CD14-positive monocyte (primary cell): ENCODE measurements at regions not wholly inside any gene's neighbourhood (a gene's known extent, or its start where the extent isn't known, plus 50 kb on each side); places are given as distances from the start of the nearest gene placed in this dataset.

Experiments
- DNase-seq, 3 donors: peaks; one replicate each; pipeline ENCODE4 v3.0.0-alpha.2; 2011 to 2022
- H2AFZ ChIP-seq: 2 replicates; pipeline ENCODE4 v1.6.0; 2012; ENCODE audit warnings: mild to moderate bottlenecking, low read depth, low read length, inconsistent platforms; ENCODE audit not compliant: insufficient read depth, poor library complexity, severe bottlenecking
- H3K27ac ChIP-seq, 2 donors: 1 replicate in 1 of 2; 2 replicates in 1 of 2; pipeline ENCODE4 v1.5.1; 2012 to 2013; ENCODE audit warnings: low read length in 2 of 2, control low read depth in 1 of 2, inconsistent platforms in 1 of 2, low read depth in 1 of 2, mild to moderate bottlenecking in 1 of 2
- H3K27me3 ChIP-seq, 2 donors: one replicate each; pipeline versions ENCODE4 v1.6.0 to v1.6.1; 2011 to 2013; ENCODE audit warnings: low read length in 2 of 2; ENCODE audit not compliant: control insufficient read depth in 2 of 2, insufficient read depth in 2 of 2
- H3K36me3 ChIP-seq, 2 donors: replicated peaks in 1 of 2; 1 replicate in 1 of 2; 2 replicates in 1 of 2; pipeline versions ENCODE4 v1.5.1 to v1.6.1; 2012 to 2013; ENCODE audit warnings: low read length in 2 of 2, control low read depth in 1 of 2, inconsistent platforms in 1 of 2, mild to moderate bottlenecking in 1 of 2; ENCODE audit not compliant: insufficient read depth in 2 of 2, control insufficient read depth in 1 of 2
- H3K4me1 ChIP-seq, 2 donors: 1 replicate in 1 of 2; 2 replicates in 1 of 2; pipeline versions ENCODE4 v1.5.1 to v1.6.1; 2012 to 2013; ENCODE audit warnings: low read length in 2 of 2, control low read depth in 1 of 2, inconsistent platforms in 1 of 2, mild to moderate bottlenecking in 1 of 2, moderate library complexity in 1 of 2; ENCODE audit not compliant: insufficient read depth in 2 of 2, control insufficient read depth in 1 of 2
- H3K4me2 ChIP-seq: replicated peaks from 2 replicates; pipeline ENCODE3; 2012; ENCODE audit warnings: low read length, moderate library complexity, mild to moderate bottlenecking; ENCODE audit not compliant: poor library complexity, severe bottlenecking; ENCODE audit errors: extremely low read depth
- H3K4me3 ChIP-seq, 3 experiments: fragments of 200-600 bp in 1 of 3; sonication (generic) in 1 of 3; replicated peaks in 1 of 3; 1 replicate in 2 of 3; 2 replicates in 1 of 3; pipeline ENCODE4 v1.5.1; 2011 to 2013; ENCODE audit warnings: low read length in 3 of 3, mild to moderate bottlenecking in 3 of 3, control low read depth in 2 of 3, low read depth in 2 of 3, inconsistent platforms in 1 of 3, moderate library complexity in 1 of 3
- H3K79me2 ChIP-seq: 2 replicates; pipeline ENCODE4 v1.6.0; 2012; ENCODE audit warnings: mild to moderate bottlenecking, control low read depth, inconsistent platforms, low read length, moderate library complexity; ENCODE audit not compliant: insufficient read depth
- H3K9ac ChIP-seq: 2 replicates; pipeline ENCODE4 v1.6.0; 2017; ENCODE audit warnings: low read length, mild to moderate bottlenecking; ENCODE audit not compliant: insufficient read depth, poor library complexity, severe bottlenecking
- H3K9me3 ChIP-seq, 2 donors: replicated peaks in 1 of 2; 1 replicate in 1 of 2; 2 replicates in 1 of 2; pipeline versions ENCODE4 v1.5.1 to v1.6.1; 2012 to 2013; ENCODE audit warnings: low read length in 2 of 2, control low read depth in 1 of 2; ENCODE audit not compliant: control insufficient read depth in 1 of 2, insufficient read depth in 1 of 2
- H4K20me1 ChIP-seq: 2 replicates; pipeline ENCODE4 v1.6.0; 2012; ENCODE audit warnings: mild to moderate bottlenecking, low read length, control low read depth, moderate library complexity; ENCODE audit not compliant: insufficient read depth
- H3K27ac Mint-ChIP-seq, 7 donors: one replicate each; pipeline ENCODE4 v1.8.0; 2020; ENCODE audit warnings: mild to moderate bottlenecking in 7 of 7, mixed read lengths in 7 of 7, moderate library complexity in 6 of 7, inconsistent platforms in 2 of 7
- H3K27me3 Mint-ChIP-seq, 3 donors: one replicate each; pipeline ENCODE4 v1.8.0; 2021 to 2022; ENCODE audit warnings: low read depth in 3 of 3, mild to moderate bottlenecking in 3 of 3, mixed read lengths in 3 of 3, moderate library complexity in 3 of 3, inconsistent platforms in 1 of 3
- H3K36me3 Mint-ChIP-seq, 2 donors: one replicate each; pipeline ENCODE4 v1.8.0; 2020; ENCODE audit warnings: mixed read lengths in 2 of 2, inconsistent platforms in 1 of 2, mild to moderate bottlenecking in 1 of 2
- H3K4me1 Mint-ChIP-seq: one replicate; pipeline ENCODE4 v1.8.0; 2020; ENCODE audit warnings: mild to moderate bottlenecking, mixed read lengths
- H3K4me3 Mint-ChIP-seq, 2 donors: one replicate each; pipeline ENCODE4 v1.8.0; 2020; ENCODE audit warnings: mild to moderate bottlenecking in 2 of 2, mixed read lengths in 2 of 2, moderate library complexity in 1 of 2
- H3K9me3 Mint-ChIP-seq, 7 donors: one replicate each; pipeline ENCODE4 v1.8.0; 2020 to 2022; ENCODE audit warnings: mixed read lengths in 7 of 7, mild to moderate bottlenecking in 6 of 7, moderate library complexity in 6 of 7, inconsistent platforms in 2 of 7
- CTCF ChIP-seq: fragments of 200-600 bp; IDR thresholded peaks from one replicate; pipeline ENCODE4 v1.8.0; 2022; ENCODE audit warnings: antibody characterized with exemption, mild to moderate bottlenecking
- WGBS: methylation state at CpG from one replicate; pipeline ENCODE4 v1.1.5; 2013; ENCODE audit warnings: missing lambda C conversion rate; ENCODE audit not compliant: insufficient coverage; 5-methylcytosine and 5-hydroxymethylcytosine counted together
- intact Hi-C, 2 donors: fragments of 100-400 bp; cut with micrococcal nuclease; formaldehyde crosslinking; loops; one replicate each; pipeline versions ENCODE4 v1.15.0 to v1.15.1; 2023

DNA sequence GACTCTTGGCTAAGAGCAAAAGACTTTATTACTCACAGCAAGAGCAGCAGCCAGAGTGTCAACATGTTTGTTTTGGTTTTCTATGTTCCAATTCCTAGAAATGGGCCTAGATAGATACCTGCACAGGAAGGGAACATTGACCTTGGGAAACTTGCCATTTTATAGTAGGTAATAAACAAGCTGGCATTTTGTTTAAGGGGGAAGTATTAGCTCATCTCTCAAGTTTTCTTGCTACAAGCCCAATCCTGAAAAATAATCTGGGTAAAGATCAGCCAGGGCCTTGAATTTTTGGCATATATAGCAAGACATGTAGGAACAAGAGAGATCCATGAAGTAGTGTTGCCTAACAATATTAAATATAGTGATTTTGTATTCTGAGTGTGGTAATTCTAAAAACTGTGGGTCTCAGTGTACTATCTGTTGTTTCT, 51.4 kb upstream of the RGL1 start:
- H3K27me3 ChIP-seq, result no peaks in the 10 kb centered on the region
- no peak overlapping the region for H3K4me2 ChIP-seq
- no peak overlapping the region for H3K4me3 ChIP-seq
- H3K79me2 ChIP-seq, result no peaks in the 10 kb centered on the region
- peaks cover 11 to 16% of the 10 kb centered on the region in 2 donors for H3K9me3 ChIP-seq
- no peak overlapping the region for H3K9ac ChIP-seq
- Mint-ChIP-seq H3K27ac (no peak overlapping the region), H3K27me3 (peaks cover 0 to 4% (median 0%) of the 10 kb centered on the region in 3 donors), H3K4me3 (no peak overlapping the region), H3K4me1 (no peaks in the 10 kb centered on the region), H3K36me3 (no peaks in the 10 kb centered on the region), H3K9me3 (peaks cover 11 to 34% (median 22%) of the 10 kb centered on the region in 7 donors)
- no peak for DNase-seq
- H2AFZ ChIP-seq, result no peak overlapping the region
- H3K4me1 ChIP-seq, result no peaks in the 10 kb centered on the region
- no peaks in the 10 kb centered on the region for H4K20me1 ChIP-seq
- intact Hi-C loops, result no loop called here
- no peaks in the 10 kb centered on the region for H3K36me3 ChIP-seq
- no peak for TF ChIP-seq CTCF
- H3K27ac ChIP-seq, result no peak overlapping the region

DNA sequence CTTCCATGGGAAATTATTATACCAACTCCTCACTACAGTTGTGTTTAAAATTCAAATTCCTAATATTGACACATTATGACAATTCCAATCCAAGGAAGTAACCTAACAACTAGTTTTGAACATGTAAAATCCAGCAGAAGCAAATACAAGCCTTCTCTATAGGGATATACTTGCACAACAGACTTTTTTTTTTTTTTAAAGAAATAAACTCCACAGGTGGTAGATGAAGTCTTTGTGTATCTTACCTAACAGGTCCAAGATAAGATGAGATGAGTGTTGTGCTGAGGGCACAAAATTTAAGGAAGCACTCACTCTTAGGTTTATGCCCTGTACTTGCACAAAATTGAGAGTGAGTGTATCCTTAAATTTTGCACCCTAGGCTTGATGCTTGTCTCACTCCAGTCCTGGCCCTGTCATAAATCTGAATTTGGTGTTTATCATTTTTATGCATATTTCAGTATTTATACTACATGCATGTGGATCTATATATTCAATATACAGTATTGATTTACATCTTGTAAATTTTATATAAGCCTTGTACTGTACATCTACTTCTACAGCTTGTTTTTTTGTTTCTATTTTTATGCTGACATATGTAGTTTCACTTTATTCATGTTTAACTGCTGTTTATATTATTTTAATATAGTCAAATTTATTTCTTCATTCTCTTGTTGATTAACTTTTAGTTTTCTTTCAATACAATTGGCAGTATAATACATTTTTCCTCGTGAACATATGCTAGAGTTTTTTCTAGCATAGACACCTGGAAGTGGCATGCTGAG, 60.6 kb upstream of the RGL1 start:
- no peak for DNase-seq
- Histone ChIP-seq H3K9ac (no peak overlapping the region), H3K36me3 (no peaks in the 10 kb centered on the region), H3K4me1 (no peaks in the 10 kb centered on the region), H4K20me1 (no peaks in the 10 kb centered on the region), H3K9me3 (peaks cover 0 to 4% of the 10 kb centered on the region in 2 donors), H3K27me3 (no peaks in the 10 kb centered on the region), H3K79me2 (no peaks in the 10 kb centered on the region), H3K4me3 (no peak overlapping the region), H2AFZ (no peak overlapping the region), H3K27ac (no peak overlapping the region), H3K4me2 (no peak overlapping the region)
- H3K27me3 Mint-ChIP-seq, result peaks cover 0 to 9% (median 0%) of the 10 kb centered on the region in 3 donors
- intact Hi-C loops, result no loop called here
- H3K36me3 Mint-ChIP-seq, result no peaks in the 10 kb centered on the region
- no CpG with 5 or more reads among the region's 1 CpG for WGBS
- no peaks in the 10 kb centered on the region for H3K4me1 Mint-ChIP-seq
- peaks cover 2 to 20% (median 11%) of the 10 kb centered on the region in 7 donors for H3K9me3 Mint-ChIP-seq
- no peak for TF ChIP-seq CTCF
- no peak overlapping the region for H3K27ac Mint-ChIP-seq
- no peak overlapping the region for H3K4me3 Mint-ChIP-seq
